HG03280 (cell line): ENCODE measurements at regions not wholly inside any gene's neighbourhood (a gene's known extent, or its start where the extent isn't known, plus 50 kb on each side); places are given as distances from the start of the nearest gene placed in this dataset.

Experiments
- ATAC-seq: cut with Tn5 transposase; IDR thresholded peaks from one replicate; pipeline ENCODE4 v1.9.1; 2021; ENCODE audit warnings: mild to moderate bottlenecking, moderate library complexity; ENCODE audit not compliant: unreplicated experiment

DNA sequence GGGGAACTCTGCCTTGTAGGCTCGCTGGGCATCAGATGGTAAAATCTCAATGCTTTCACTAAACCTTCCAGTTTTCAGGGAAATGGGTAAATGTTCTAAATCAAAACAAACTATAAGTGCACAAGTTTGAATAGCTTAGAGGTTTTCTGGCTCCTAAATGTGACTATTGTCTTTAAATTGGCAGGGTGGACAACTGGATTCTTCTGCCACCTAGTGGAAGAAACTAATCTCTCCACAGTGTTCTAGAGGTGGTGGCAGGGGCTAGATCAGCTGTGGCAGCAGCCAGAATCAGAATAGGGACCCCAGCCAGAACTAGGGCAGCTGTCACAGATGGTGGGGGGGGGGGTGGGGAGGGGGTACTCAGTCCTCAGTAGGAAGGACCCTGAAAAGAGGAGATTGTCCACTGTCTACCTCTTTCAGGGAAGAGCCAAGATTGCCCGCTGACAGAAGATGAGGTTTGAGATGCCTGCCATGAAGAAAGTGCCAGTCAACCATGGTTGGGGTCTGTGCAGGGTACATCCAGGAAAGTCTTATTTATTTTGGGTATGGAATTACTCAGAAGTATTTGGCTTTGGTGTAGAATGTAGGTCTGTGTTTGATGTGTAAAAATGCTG is 201.4 kb downstream of the CCNG2 start:
- ATAC-seq, result no peak

DNA sequence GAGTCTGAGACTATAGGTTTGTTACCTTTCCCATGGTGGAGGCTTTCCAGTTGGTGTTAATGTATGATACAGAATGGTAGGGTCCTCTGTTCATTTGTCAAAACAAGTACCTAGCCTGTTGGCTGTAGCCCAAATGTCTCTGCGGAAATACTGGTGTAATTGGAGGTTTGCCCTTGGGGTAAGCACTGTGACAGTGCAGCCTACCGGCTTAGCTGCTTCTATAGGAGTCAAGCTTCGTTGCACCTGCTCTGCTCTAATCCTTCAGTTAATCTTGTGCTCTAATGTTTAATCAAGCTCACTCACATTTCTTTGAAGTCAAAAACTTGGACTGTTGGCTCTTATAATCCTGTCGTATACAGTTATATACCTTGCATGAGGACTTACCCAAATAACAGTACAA is 203.4 kb downstream of the CCNG2 start:
- ATAC-seq, result no peak

DNA sequence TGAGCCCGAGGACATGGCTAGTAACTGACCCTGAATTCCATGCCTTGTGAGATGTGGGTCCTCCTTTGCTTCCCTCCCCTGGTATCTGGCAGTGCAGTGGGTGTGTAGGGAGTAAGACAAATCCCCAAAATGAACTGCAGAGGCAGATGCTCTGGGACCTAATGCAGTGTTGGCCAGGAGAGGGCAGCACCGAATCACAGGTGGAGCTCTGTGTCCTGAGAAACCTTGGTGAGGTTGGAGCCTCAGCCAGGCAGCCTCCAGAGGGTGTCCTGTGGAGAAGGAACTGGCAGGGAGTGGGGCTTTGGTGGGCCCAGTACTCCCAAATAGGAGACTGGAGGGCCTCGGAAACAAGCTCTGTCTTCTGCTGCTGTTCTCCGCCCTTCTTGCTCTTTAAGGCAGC is 209.9 kb downstream of the CCNG2 start:
- peak; percentile 84 for ATAC-seq

DNA sequence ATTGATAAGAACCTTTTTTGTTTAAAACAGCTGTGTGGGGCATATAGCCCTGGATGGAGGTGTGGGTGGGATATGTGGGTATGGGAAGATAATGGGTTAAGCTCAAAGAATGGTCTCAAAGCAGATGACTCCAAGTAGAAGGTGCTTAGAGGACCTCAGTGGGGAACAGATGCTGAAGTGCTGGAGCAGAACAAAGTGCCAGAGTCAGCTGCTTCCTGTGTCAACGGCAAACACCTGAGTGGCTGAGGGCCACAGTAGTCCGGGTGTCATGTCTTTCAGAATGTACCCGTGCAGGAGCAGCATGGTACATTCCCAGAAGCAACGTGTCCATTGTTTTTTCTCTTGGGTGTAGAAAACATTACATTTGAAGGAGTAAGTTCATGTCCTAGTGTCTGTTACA is 210.6 kb downstream of the CCNG2 start:
- no peak for ATAC-seq

DNA sequence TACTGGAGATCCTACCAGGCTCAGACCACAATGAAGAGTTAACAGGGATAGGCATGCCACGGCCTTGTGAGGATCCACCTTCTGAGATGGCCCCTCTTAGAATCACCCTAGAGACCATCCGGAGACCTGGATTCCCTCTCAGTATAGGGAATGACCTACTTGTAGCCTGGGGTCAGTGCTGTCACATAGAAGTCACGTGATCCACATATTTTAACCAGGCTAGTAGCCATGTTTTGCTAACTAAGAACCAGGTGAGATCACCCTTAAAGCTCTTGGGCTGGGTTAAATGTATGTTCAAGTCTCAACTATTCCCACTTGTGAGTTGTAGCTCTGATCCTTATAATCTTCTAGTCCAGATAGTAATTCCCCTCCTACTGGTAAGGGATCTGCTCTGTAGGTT is 215.4 kb downstream of the CCNG2 start:
- ATAC-seq, result no peak

DNA sequence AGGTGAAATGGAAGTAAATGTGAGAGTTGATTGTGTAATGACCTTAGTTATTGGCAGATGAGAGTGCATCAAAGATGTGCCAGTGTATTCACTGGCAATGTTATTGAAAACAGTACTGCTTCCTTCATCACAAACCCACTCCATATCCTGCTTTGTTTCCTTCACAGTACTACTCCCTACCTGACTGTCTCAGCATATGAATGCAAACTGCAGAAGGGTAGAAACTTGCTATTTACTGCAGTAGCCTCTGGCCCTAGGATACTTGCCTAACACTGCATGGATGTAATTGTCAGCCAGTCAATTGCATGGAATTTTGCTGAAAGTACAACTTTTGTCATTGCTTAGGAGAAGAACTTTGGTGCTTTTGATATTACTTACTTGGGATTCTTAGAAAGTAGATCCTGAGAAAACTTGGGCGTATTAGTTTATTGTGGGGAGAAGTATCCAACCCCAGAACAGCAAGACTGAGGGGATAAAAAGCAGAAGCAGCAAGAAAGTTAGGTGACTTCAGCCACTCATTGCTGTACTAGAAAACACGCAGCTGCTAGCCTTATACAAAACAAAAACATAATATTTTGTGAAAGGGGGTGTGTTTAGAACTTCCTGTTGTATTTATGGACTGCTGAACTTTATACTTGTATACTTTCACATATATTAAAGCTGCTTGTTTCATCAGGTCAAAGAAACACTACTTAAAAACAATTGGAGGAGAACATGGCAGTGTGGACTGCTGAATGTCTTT is 219.0 kb downstream of the CCNG2 start:
- peak; percentile 57 for ATAC-seq

DNA sequence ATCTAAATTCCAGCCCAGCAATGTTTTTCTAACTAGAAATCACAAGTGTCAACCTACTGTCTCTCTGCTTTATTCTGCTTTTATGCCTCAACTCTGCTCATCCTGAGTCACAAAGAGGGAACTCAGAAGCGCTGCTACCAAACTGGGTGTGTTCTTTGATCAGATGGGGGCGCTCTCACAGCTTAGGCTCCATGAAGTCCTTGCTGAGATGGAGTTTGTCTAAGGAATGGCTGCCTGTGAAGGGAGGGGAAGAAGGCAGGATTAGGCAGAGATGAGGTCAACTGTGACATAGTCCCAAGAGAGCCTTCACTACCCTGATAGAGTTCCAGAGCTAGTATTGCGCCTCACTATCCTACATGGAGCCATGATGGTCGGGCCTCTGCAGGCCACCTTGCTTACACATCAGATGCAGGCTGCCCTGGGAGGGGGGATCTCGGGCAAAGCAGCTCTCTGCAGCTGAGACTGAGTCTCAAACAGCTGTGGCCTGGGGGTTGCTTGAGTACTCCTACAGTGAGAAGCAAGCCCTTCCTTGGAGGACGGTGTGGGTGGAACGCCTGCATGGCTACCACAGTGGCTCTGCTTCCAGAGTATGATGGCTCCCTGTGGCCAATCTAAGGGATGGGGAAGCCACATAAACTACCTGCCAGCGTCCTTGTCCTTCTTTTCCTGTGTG is 219.9 kb downstream of the CCNG2 start:
- no peak for ATAC-seq

DNA sequence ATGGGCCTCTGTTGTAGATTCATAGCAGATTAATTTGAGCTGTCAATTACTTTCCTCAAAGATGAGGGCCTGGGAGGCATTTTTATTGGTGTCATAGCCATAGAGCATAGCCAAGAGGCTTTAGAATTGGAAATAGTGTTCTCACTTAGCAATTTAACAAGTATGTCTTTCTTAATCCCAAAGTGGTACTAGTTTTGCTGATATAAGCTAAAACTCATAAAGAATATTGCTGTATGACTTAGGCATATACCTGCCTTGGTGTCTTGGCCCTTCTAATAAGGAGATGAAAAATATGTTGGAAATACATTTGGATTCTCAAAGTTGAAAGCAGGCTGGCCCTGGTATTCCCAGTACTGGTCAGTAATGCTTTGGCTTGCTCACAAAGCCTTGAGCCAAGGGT is 221.5 kb upstream of the CXCL13 start:
- ATAC-seq, result no peak

DNA sequence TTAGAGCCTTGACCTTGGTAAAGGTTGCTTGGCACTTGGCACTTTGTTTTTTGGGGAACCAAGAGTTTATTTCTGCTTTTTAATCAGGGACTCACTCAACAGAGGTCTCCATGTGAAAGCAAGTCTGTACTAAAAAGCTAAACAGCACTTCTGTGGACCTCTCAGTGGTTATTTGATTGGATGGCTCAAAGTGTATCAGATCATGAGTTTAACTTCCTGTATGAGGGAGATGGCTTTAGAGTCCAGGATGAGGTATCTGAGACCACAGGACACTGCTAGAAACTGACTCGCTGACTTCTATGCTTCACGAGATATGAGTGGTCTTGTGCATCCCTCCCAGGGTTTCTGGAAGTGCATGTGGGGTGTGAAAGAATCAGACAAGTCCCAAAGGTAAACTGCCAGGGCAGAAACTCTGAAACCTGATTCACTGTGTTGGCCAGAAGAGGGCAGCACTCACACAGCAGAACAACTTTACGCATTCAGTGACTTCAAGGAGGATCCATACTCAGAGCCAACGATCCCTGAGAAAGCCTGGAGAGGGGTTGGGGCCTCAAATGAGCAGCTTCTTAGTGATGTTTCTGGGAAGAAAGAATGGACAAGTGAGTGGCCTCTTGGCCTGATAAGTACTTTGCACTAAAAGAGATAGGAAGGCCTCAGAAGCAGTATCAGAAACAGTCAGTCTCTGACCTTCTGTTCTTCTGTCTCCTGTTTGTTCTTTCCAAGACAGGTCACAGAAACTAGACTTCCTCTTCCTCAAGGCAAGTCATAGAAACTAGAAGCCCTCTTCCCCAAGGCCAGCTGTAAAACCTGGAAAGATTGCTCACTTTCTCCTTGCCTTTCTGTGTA is 220.3 kb upstream of the CXCL13 start:
- peak; percentile 71 for ATAC-seq

DNA sequence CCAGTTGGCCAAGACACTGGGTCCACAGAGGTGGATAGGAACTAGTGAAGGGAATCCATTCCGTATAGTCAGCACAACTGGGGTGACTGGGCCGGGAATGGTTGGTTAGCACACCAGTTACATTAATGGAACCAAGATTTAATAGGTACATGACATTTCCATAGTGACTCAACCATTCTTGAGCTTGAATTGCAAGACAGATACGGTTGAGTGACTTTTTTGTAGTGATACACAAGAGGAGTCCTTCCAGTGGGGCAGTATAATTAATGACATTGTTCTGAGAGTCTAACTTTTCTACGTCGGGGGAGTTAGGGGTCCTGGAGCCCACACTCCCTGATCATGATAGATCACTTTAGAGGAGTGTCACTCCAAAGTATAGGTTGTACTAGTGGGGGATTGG is 211.6 kb upstream of the CXCL13 start:
- no peak for ATAC-seq

DNA sequence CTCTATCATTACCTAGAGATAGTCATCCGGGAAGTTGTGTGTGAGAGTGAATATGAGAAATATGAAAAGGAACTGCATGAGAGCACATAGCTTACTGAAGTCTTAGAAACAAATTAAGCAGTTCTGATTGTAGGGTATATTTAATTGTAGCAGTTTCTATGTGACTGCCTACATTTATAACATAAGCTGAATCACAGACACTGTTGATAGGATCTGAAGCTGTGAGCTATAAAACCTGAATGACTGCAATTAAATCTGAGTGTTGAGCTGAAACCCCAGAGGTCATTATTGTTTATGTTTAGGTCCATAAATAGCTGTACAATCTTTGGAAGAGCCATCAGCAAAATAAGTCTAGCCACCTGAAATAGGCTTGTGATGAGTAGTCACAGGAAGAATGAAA is 210.1 kb upstream of the CXCL13 start:
- no peak for ATAC-seq

DNA sequence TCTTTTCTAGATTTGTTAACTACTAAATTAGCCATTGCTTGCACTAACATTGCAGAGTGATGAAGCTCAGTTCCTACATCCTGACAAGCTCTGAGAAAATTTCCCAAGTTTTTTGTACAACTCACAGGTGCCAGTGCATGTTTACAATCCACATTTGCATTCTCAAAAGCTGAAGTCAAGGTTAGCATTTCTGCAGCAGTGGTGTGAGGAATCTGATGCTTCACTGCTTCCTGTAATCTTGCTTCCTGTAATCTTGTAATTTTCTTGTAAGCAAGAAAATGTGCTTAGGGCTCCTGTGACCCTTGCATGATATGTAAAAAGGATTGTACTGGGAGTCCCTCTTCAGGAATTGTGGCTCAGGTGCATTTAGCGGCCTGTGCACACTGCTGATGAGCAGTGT is 207.4 kb upstream of the CXCL13 start:
- ATAC-seq, result no peak

DNA sequence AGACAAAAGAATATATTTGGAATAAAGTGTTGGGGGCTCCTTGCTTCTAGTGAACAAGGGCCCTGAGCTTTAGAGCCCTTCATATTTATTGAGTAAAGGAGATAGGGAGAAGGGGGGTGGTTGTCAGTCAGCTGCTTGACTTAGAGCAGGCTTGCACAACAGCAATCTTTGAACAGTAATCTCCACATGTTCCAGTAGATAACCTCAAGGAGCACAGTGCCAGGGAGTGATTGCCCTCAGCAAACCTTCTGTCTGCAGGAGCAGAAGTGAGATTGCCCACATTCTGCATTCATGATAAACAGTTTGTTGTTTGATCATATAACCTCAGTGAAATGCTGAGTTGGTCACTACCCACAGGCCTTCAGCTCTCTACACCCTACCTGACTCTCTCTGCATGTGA is 205.8 kb upstream of the CXCL13 start:
- no peak for ATAC-seq

DNA sequence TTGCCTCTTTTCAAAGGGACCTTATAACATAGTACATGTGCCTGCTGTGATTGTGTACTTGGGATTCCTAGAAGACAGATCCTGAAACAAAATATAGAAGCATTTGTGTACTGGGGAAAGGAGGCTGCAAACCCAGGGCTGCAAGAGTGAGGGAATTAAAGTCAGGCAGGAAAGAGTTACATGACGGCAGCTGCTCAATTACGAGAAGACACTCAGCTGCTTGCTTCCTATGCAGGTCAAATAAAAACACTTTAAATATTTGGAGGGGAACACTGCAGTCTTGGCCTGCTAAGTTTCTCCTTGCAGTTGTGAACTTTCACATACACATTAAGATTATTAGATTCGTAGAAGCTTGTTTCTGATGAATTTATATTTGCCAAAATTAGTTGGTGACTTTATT is 191.9 kb upstream of the CXCL13 start:
- ATAC-seq, result no peak

DNA sequence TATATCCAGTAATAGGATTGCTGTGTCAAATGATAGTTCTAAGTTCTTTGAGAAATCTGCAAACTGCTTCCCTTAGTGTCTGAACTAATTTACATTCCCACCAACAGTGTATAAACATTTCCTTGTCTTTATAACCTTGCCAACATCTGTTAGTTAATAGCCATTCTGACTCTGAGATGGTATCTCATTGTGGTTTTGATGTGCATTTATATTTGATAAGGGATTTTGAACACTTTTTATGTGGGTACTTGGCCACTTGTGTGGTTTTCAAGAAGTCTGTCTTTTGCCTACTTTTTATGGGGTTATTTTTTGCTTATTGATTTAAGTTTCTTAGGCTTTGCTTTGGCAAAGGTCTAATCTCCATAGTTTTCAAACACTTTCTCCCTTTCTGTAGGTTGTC is 189.9 kb upstream of the CXCL13 start:
- ATAC-seq, result no peak

DNA sequence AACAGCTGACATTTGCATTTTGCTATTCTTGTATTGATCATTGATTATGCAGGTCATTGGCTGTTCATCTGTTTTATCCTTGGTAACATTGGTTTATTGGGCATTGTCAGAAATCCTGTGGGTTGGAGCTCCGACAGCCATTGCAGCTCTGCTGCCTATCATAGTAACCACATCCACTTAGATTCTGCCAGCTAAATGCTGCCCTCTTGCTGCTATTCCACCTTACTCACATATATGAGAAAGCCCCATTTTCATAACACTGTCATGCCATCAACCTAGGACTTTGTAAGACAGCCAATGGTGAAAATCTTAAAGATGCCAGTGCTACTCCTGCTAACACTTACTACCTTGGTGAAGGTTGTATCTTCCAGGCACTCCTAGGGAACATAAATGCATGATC is 187.3 kb upstream of the CXCL13 start:
- ATAC-seq, result no peak

DNA sequence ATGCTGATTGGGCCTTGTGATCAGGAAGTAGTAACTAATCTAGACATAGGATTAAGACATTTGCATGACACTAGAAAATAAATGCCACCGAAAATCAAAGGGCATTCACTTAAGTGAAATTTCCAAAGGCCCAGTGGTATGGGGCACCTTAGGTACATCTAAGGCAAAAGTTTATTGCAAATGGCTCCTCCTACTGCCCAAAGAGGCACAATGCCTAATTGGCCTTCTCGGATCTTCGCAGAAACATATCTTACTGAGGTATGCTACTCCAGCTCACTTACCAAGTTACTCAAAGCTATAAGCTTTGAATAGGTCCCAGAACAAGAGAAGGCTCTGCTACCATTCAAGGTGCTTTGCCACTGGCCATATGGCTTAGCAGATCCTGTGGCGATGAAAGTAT is 174.8 kb upstream of the CXCL13 start:
- no peak for ATAC-seq

DNA sequence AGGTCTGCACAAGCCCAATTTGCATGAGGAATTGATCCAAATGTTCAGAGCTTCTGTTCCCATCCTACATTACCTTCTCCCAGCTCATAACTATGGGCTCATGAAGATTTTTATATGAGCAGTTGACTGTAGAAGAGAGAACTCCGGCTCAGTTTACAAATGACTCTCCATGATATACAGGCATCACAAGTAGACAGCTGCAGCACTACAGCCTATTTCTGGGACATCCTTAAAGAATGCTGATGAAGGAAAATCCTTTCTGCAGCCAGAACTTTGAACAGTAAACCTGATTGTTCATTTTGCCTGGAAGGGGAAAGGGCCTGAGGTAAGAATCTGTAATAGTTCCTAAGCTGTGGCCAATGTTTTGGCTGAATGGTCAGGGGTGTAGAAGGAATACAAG is 174.1 kb upstream of the CXCL13 start:
- no peak for ATAC-seq

DNA sequence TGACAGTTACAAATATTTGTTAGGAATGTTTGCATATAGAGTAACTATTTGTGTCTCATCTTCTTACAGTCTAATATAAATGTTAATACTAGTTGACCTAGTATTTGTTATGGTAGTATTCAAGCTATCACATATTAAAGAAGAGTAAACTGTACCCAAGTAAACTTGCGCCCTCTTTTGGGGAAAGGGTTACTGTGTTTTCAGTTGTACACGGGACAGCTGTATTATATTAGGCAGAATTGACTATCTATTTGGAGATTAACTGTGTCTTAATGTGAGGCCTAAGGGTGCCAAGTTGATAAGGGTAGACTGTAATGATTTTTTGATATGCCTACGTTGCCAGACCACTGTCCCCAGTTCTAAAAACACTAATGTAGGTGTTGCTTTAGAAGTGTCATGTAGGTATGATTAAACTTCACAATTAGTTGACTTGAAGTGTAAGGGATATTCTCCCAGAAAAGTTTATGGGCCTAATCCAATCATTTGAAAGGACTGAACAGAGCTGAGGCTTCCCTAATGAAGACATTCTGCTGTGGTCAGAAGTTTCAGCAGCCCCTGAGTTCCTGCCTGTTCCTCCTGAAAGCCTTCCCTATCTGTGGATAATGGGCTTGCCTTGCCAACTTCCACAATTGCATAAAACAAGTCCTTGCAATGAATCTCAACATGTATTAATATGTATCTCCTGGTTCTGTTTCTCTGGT is 172.8 kb upstream of the CXCL13 start:
- ATAC-seq, result no peak

DNA sequence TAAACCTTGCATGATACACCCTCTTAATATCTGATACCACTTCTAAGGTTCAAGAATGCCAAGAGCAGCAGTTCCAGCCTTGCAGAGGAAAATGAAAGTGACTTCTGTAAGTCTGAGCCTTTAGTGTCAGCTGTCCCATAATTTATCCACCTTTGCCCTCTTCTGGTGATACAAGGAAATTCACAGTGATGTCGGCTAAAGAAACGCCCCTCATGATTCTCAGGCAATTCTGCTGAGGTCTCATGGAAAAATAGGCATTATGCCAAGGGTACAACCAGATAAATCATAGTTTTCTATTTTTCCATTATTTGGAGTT is 172.2 kb upstream of the CXCL13 start:
- no peak for ATAC-seq
